ENCODE measurements at regions not wholly inside any gene's neighbourhood (a gene's known extent, or its start where the extent isn't known, plus 50 kb on each side); places are given as distances from the start of the nearest gene placed in this dataset.

DNA sequence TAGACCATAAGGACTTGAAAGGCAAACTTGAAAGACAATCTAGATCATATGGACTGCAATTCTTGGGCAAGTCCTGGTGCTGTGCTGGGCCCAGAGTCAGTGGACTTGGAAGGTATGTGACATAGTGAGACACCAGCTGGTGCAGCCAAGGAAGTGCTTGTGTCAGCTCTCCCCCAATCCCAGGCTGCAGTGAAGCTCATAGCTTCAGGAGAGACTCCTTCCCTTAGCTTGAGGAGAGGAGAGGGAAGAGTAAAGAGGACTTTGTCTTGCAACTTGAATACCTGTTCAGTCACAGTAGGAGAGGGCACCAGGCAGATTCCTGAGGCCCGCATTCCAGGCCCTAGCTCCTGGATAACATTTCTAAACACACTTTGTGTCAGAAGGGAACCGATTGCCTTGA, 127.4 kb upstream of the ZPLD1 start:
- H3K4me1 ChIP-seq (ENCODE audit: control insufficient read depth in 2 of 2, insufficient read depth in 2 of 2, low read length in 2 of 2): no peaks in the 10 kb centered on the region
- no peak overlapping the region for H3K9ac ChIP-seq (ENCODE audit: low read depth in 1 of 2, low read length in 2 of 2)
- H3K36me3 ChIP-seq (ENCODE audit: control insufficient read depth in 2 of 2, insufficient read depth in 2 of 2, low read length in 2 of 2): no peaks in the 10 kb centered on the region
- H3K4me3 ChIP-seq (ENCODE audit: low read length in 2 of 2): no peak overlapping the region
- no peaks in the 10 kb centered on the region for H3K27me3 ChIP-seq (ENCODE audit: control insufficient read depth in 2 of 2, insufficient read depth in 2 of 2, low read length in 2 of 2)
- H3K9me3 ChIP-seq (ENCODE audit: control insufficient read depth in 2 of 2, low read length in 2 of 2): no peaks in the 10 kb centered on the region
- H3K27ac ChIP-seq (ENCODE audit: low read depth in 2 of 2, low read length in 2 of 2): no peak overlapping the region

DNA sequence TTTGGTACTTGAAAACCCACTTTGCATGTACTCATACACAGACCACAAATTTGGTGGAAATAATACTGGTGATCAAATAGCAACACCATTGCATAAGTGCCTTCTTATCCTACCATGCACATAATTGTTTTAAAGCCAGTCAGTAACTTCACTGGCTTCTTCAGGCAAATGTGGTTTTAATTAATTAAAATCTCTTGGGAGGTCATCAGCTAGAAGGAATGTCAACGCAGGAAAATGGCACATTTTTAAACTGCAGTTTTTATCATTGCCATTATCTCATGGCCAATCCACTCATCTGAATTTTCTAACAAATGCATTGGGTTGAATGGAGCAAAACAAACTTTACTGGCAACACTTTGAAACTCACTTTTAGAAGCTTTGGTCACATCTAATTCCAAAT, 105.7 kb upstream of the ZPLD1 start:
- no peaks in the 10 kb centered on the region for H3K27me3 ChIP-seq (ENCODE audit: control insufficient read depth in 2 of 2, insufficient read depth in 2 of 2, low read length in 2 of 2)
- no peaks in the 10 kb centered on the region for H3K4me1 ChIP-seq (ENCODE audit: control insufficient read depth in 2 of 2, insufficient read depth in 2 of 2, low read length in 2 of 2)
- H3K36me3 ChIP-seq (ENCODE audit: control insufficient read depth in 2 of 2, insufficient read depth in 2 of 2, low read length in 2 of 2): no peaks in the 10 kb centered on the region
- H3K27ac ChIP-seq (ENCODE audit: low read depth in 2 of 2, low read length in 2 of 2): no peak overlapping the region
- H3K9ac ChIP-seq (ENCODE audit: low read depth in 1 of 2, low read length in 2 of 2): no peak overlapping the region
- no peak overlapping the region for H3K4me3 ChIP-seq (ENCODE audit: low read length in 2 of 2)
- no peaks in the 10 kb centered on the region for H3K9me3 ChIP-seq (ENCODE audit: control insufficient read depth in 2 of 2, low read length in 2 of 2)

DNA sequence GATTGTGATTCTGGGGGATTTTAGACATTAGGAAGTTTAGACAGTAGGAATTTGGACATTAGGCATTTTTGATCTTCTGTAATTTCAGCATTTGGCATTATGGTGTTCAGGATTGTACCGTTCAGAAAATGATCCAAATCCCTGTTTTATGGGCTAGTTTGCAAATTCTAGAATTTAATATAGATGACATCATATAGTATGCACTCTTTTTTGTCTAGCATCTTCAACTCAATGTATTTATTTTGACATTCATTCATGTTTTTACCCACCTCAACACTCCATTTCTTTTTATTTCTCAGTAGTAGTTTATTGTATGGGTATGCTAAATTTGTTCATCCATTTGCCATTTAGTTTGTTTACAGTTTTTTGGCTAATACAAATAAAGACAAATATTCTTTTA, 105.3 kb upstream of the ZPLD1 start:
- no peaks in the 10 kb centered on the region for H3K36me3 ChIP-seq (ENCODE audit: control insufficient read depth in 2 of 2, insufficient read depth in 2 of 2, low read length in 2 of 2)
- H3K4me3 ChIP-seq (ENCODE audit: low read length in 2 of 2): no peak overlapping the region
- H3K9me3 ChIP-seq (ENCODE audit: control insufficient read depth in 2 of 2, low read length in 2 of 2): no peaks in the 10 kb centered on the region
- no peaks in the 10 kb centered on the region for H3K4me1 ChIP-seq (ENCODE audit: control insufficient read depth in 2 of 2, insufficient read depth in 2 of 2, low read length in 2 of 2)
- no peaks in the 10 kb centered on the region for H3K27me3 ChIP-seq (ENCODE audit: control insufficient read depth in 2 of 2, insufficient read depth in 2 of 2, low read length in 2 of 2)
- H3K9ac ChIP-seq (ENCODE audit: low read depth in 1 of 2, low read length in 2 of 2): no peak overlapping the region
- no peak overlapping the region for H3K27ac ChIP-seq (ENCODE audit: low read depth in 2 of 2, low read length in 2 of 2)

GRCh38 chr3:102332205-102332604, 102.6 kb upstream of the ZPLD1 start:
- Histone ChIP-seq H3K9me3 (ENCODE audit: control insufficient read depth in 2 of 2, low read length in 2 of 2) (no peaks in the 10 kb centered on the region), H3K36me3 (ENCODE audit: control insufficient read depth in 2 of 2, insufficient read depth in 2 of 2, low read length in 2 of 2) (no peaks in the 10 kb centered on the region), H3K27ac (ENCODE audit: low read depth in 2 of 2, low read length in 2 of 2) (no peak overlapping the region), H3K4me3 (ENCODE audit: low read length in 2 of 2) (no peak overlapping the region), H3K27me3 (ENCODE audit: control insufficient read depth in 2 of 2, insufficient read depth in 2 of 2, low read length in 2 of 2) (no peaks in the 10 kb centered on the region), H3K9ac (ENCODE audit: low read depth in 1 of 2, low read length in 2 of 2) (no peak overlapping the region), H3K4me1 (ENCODE audit: control insufficient read depth in 2 of 2, insufficient read depth in 2 of 2, low read length in 2 of 2) (no peaks in the 10 kb centered on the region)

- H3K9me3 ChIP-seq (ENCODE audit: control insufficient read depth in 2 of 2, low read length in 2 of 2): no peaks in the 10 kb centered on the region
- no peaks in the 10 kb centered on the region for H3K36me3 ChIP-seq (ENCODE audit: control insufficient read depth in 2 of 2, insufficient read depth in 2 of 2, low read length in 2 of 2)
- H3K9ac ChIP-seq (ENCODE audit: low read depth in 1 of 2, low read length in 2 of 2): no peak overlapping the region
- no peak overlapping the region for H3K27ac ChIP-seq (ENCODE audit: low read depth in 2 of 2, low read length in 2 of 2)
- no peaks in the 10 kb centered on the region for H3K4me1 ChIP-seq (ENCODE audit: control insufficient read depth in 2 of 2, insufficient read depth in 2 of 2, low read length in 2 of 2)
- H3K27me3 ChIP-seq (ENCODE audit: control insufficient read depth in 2 of 2, insufficient read depth in 2 of 2, low read length in 2 of 2): no peaks in the 10 kb centered on the region
- H3K4me3 ChIP-seq (ENCODE audit: low read length in 2 of 2): no peak overlapping the region
Measured at GRCh38 chr3:102332934-102333333, 101.9 kb upstream of the ZPLD1 start.

GRCh38 chr3:102336130-102336529, 98.7 kb upstream of the ZPLD1 start:
- Histone ChIP-seq H3K36me3 (ENCODE audit: control insufficient read depth in 2 of 2, insufficient read depth in 2 of 2, low read length in 2 of 2) (no peaks in the 10 kb centered on the region), H3K27ac (ENCODE audit: low read depth in 2 of 2, low read length in 2 of 2) (no peak overlapping the region), H3K4me3 (ENCODE audit: low read length in 2 of 2) (no peak overlapping the region), H3K9me3 (ENCODE audit: control insufficient read depth in 2 of 2, low read length in 2 of 2) (no peaks in the 10 kb centered on the region), H3K9ac (ENCODE audit: low read depth in 1 of 2, low read length in 2 of 2) (no peak overlapping the region), H3K4me1 (ENCODE audit: control insufficient read depth in 2 of 2, insufficient read depth in 2 of 2, low read length in 2 of 2) (no peaks in the 10 kb centered on the region), H3K27me3 (ENCODE audit: control insufficient read depth in 2 of 2, insufficient read depth in 2 of 2, low read length in 2 of 2) (no peaks in the 10 kb centered on the region)

DNA sequence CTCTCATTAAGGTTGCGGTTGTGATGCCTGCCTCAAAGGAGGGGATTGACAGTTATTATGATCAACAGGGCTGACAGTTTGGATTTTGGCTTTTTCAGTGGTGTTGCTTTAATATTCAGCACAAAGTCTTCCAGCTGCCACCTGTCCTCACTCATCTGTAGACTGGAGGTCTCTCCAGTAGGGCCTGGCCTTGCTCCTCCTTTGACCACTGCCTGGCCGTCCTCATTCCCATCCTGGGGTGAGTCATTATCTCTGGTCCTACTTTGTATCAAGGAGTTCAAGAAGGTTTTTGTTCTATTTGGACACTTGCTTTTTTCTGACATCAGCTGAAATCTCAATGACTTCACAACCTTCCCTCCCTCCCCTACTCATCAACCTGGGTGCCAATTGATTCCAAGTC, 95.1 kb upstream of the ZPLD1 start:
- H3K4me3 ChIP-seq (ENCODE audit: low read length in 2 of 2): no peak overlapping the region
- no peaks in the 10 kb centered on the region for H3K36me3 ChIP-seq (ENCODE audit: control insufficient read depth in 2 of 2, insufficient read depth in 2 of 2, low read length in 2 of 2)
- H3K9ac ChIP-seq (ENCODE audit: low read depth in 1 of 2, low read length in 2 of 2): no peak overlapping the region
- H3K27me3 ChIP-seq (ENCODE audit: control insufficient read depth in 2 of 2, insufficient read depth in 2 of 2, low read length in 2 of 2): no peaks in the 10 kb centered on the region
- H3K9me3 ChIP-seq (ENCODE audit: control insufficient read depth in 2 of 2, low read length in 2 of 2): no peaks in the 10 kb centered on the region
- H3K27ac ChIP-seq (ENCODE audit: low read depth in 2 of 2, low read length in 2 of 2): no peak overlapping the region
- H3K4me1 ChIP-seq (ENCODE audit: control insufficient read depth in 2 of 2, insufficient read depth in 2 of 2, low read length in 2 of 2): no peaks in the 10 kb centered on the region

- no peak overlapping the region for H3K9ac ChIP-seq (ENCODE audit: low read depth in 1 of 2, low read length in 2 of 2)
- no peaks in the 10 kb centered on the region for H3K27me3 ChIP-seq (ENCODE audit: control insufficient read depth in 2 of 2, insufficient read depth in 2 of 2, low read length in 2 of 2)
Measured at GRCh38 chr3:102346897-102347296, 87.9 kb upstream of the ZPLD1 start.

GRCh38 chr3:102348904-102349303, 85.9 kb upstream of the ZPLD1 start:
- no peaks in the 10 kb centered on the region for H3K27me3 ChIP-seq (ENCODE audit: control insufficient read depth in 2 of 2, insufficient read depth in 2 of 2, low read length in 2 of 2)
- no peak overlapping the region for H3K4me3 ChIP-seq (ENCODE audit: low read length in 2 of 2)
- no peak overlapping the region for H3K9ac ChIP-seq (ENCODE audit: low read depth in 1 of 2, low read length in 2 of 2)
- no peak overlapping the region for H3K27ac ChIP-seq (ENCODE audit: low read depth in 2 of 2, low read length in 2 of 2)
- H3K36me3 ChIP-seq (ENCODE audit: control insufficient read depth in 2 of 2, insufficient read depth in 2 of 2, low read length in 2 of 2): no peaks in the 10 kb centered on the region
- no peaks in the 10 kb centered on the region for H3K9me3 ChIP-seq (ENCODE audit: control insufficient read depth in 2 of 2, low read length in 2 of 2)
- no peaks in the 10 kb centered on the region for H3K4me1 ChIP-seq (ENCODE audit: control insufficient read depth in 2 of 2, insufficient read depth in 2 of 2, low read length in 2 of 2)

More at GRCh38 chr3:102346897-102347296, 87.9 kb upstream of the ZPLD1 start:
- H3K4me1 ChIP-seq (ENCODE audit: control insufficient read depth in 2 of 2, insufficient read depth in 2 of 2, low read length in 2 of 2): no peaks in the 10 kb centered on the region
- no peaks in the 10 kb centered on the region for H3K36me3 ChIP-seq (ENCODE audit: control insufficient read depth in 2 of 2, insufficient read depth in 2 of 2, low read length in 2 of 2)
- H3K4me3 ChIP-seq (ENCODE audit: low read length in 2 of 2): no peak overlapping the region
- no peak overlapping the region for H3K27ac ChIP-seq (ENCODE audit: low read depth in 2 of 2, low read length in 2 of 2)
- H3K9me3 ChIP-seq (ENCODE audit: control insufficient read depth in 2 of 2, low read length in 2 of 2): no peaks in the 10 kb centered on the region

DNA sequence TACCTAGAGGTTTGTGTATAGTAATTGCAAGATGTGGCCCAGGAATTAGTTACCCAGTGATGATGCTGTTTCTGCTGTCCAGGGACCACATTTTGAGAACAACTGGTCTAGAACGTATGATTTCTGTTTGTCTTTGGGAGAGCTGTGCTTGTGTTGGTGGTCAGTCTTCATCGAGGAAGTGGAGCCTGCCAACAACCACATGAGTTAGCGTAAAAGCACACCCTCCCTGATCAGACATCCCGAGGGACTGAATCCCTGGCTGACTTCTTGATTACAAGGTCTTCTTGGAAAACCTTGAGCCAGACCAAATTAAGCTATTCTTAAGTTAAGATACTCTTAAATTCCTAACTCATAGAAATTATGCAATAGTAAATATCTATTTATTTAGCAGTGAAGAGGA, 81.7 kb upstream of the ZPLD1 start:
- no peak overlapping the region for H3K27ac ChIP-seq (ENCODE audit: low read depth in 2 of 2, low read length in 2 of 2)
- no peak overlapping the region for H3K4me3 ChIP-seq (ENCODE audit: low read length in 2 of 2)
- H3K9me3 ChIP-seq (ENCODE audit: control insufficient read depth in 2 of 2, low read length in 2 of 2): no peaks in the 10 kb centered on the region
- H3K9ac ChIP-seq (ENCODE audit: low read depth in 1 of 2, low read length in 2 of 2): no peak overlapping the region
- H3K36me3 ChIP-seq (ENCODE audit: control insufficient read depth in 2 of 2, insufficient read depth in 2 of 2, low read length in 2 of 2): no peaks in the 10 kb centered on the region
- no peaks in the 10 kb centered on the region for H3K27me3 ChIP-seq (ENCODE audit: control insufficient read depth in 2 of 2, insufficient read depth in 2 of 2, low read length in 2 of 2)
- H3K4me1 ChIP-seq (ENCODE audit: control insufficient read depth in 2 of 2, insufficient read depth in 2 of 2, low read length in 2 of 2): no peaks in the 10 kb centered on the region

GRCh38 chr3:102353805-102354204, 81.0 kb upstream of the ZPLD1 start:
- Histone ChIP-seq H3K27ac (ENCODE audit: low read depth in 2 of 2, low read length in 2 of 2) (no peak overlapping the region), H3K36me3 (ENCODE audit: control insufficient read depth in 2 of 2, insufficient read depth in 2 of 2, low read length in 2 of 2) (no peaks in the 10 kb centered on the region), H3K4me1 (ENCODE audit: control insufficient read depth in 2 of 2, insufficient read depth in 2 of 2, low read length in 2 of 2) (no peaks in the 10 kb centered on the region), H3K9ac (ENCODE audit: low read depth in 1 of 2, low read length in 2 of 2) (no peak overlapping the region), H3K27me3 (ENCODE audit: control insufficient read depth in 2 of 2, insufficient read depth in 2 of 2, low read length in 2 of 2) (no peaks in the 10 kb centered on the region), H3K4me3 (ENCODE audit: low read length in 2 of 2) (no peak overlapping the region), H3K9me3 (ENCODE audit: control insufficient read depth in 2 of 2, low read length in 2 of 2) (no peaks in the 10 kb centered on the region)
